ENCODE measurements at regions not wholly inside any gene's neighbourhood (a gene's known extent, or its start where the extent isn't known, plus 50 kb on each side); places are given as distances from the start of the nearest gene placed in this dataset.

DNA sequence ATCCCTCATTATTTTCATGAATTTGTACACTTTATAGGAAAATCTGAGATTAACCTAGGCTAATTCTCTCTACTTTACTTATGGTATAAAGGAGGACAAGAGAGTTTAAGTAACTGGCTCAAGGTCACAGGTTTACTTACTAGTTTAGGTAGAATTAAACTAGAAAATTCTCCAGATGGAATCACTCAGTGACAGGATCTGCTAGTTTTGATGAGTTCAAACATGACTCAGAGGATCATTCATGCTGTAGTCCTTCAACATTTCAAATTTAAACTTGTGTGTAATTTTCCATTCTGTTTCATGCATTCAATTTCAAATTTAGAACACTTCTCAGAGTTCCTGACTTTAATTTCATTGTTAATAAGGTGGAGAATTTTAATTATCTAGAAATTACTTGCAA is 485.7 kb upstream of the TUSC1 start:
- TF ChIP-seq TEAD4 (IDR thresholded peaks at IDR 0.05) = no peak
- TF ChIP-seq USF1 (IDR thresholded peaks at IDR 0.05) = no peak
- no peak for TF ChIP-seq TCF12 (IDR thresholded peaks at IDR 0.05; ENCODE audit: low read depth)
- TF ChIP-seq CEBPB (IDR thresholded peaks at IDR 0.05) = no peak
- TF ChIP-seq FOXM1 (IDR thresholded peaks at IDR 0.05; ENCODE audit: borderline replicate concordance, low read depth) = no peak
- no peak for TF ChIP-seq TAF1 (IDR thresholded peaks at IDR 0.05; ENCODE audit: low read depth)
- TF ChIP-seq CREB1 (IDR thresholded peaks at IDR 0.05; ENCODE audit: low read depth) = no peak
- no peak for TF ChIP-seq EGR1 (IDR thresholded peaks at IDR 0.05)

DNA sequence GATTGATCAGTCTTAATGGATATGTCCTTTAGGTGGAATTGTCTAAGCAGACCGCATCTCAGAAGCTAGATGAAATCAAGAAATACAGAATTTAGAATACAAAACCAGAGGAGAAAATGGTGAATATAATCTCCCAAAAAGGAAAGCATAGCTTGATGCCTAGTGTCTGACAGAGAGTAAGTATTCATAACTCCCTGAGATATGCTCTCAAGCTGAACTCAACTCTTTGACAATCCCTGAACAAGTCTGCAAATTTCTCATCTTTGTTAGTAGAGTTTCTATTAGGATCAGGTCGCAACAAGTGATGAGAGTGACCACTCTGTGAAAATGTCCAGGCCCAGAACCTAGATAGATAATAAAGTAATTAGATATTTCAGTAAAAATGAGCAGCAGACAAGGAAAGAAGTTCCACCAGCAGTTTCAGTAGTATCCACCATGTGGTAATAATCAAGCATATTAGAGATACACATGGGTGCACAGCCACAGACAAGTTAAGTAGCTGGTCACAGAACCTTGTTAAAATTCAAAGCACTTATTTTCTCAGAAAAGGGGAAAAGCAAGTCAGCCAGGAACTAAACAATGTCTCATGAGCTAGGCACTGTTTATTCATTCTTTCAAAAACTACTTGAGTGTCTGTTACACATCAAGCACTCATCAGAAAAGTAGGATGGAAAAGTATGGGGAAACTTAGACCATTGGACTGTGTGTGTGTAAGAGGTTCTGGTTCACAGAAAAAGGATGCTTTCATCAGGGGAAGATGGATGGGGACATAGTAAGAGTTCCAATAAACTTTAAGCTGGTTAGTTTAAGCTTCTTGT is 481.5 kb upstream of the TUSC1 start:
- TF ChIP-seq TCF12 (IDR thresholded peaks at IDR 0.05; ENCODE audit: low read depth) (no peak), TEAD4 (IDR thresholded peaks at IDR 0.05) (no peak), EP300 (IDR thresholded peaks at IDR 0.05; ENCODE audit: borderline replicate concordance) (no peak), CEBPB (IDR thresholded peaks at IDR 0.05) (no peak), NFIC (IDR thresholded peaks at IDR 0.05) (no peak), ZBTB7A (IDR thresholded peaks at IDR 0.05; ENCODE audit: low read depth) (no peak), YY1 (IDR thresholded peaks at IDR 0.05; ENCODE audit: low read depth) (no peak), CREB1 (IDR thresholded peaks at IDR 0.05; ENCODE audit: low read depth) (no peak), REST (IDR thresholded peaks at IDR 0.05; ENCODE audit: low read depth) (no peak), RAD21 (IDR thresholded peaks at IDR 0.05; ENCODE audit: low read depth) (no peak), FOXM1 (IDR thresholded peaks at IDR 0.05; ENCODE audit: borderline replicate concordance, low read depth) (no peak), TAF1 (IDR thresholded peaks at IDR 0.05; ENCODE audit: low read depth) (no peak), EGR1 (IDR thresholded peaks at IDR 0.05) (no peak), USF1 (IDR thresholded peaks at IDR 0.05) (no peak), MAX (IDR thresholded peaks at IDR 0.05) (no peak)

GRCh38 chr9:26158631-26159150 is 480.4 kb upstream of the TUSC1 start:
- TF ChIP-seq RAD21 (IDR thresholded peaks at IDR 0.05; ENCODE audit: low read depth) (no peak), EGR1 (IDR thresholded peaks at IDR 0.05) (no peak), REST (IDR thresholded peaks at IDR 0.05; ENCODE audit: low read depth) (no peak)

- TF ChIP-seq MAX (IDR thresholded peaks at IDR 0.05) = no peak
- TF ChIP-seq ZBTB7A (IDR thresholded peaks at IDR 0.05; ENCODE audit: low read depth) = no peak
- TF ChIP-seq FOXM1 (IDR thresholded peaks at IDR 0.05; ENCODE audit: borderline replicate concordance, low read depth) = no peak
- no peak for TF ChIP-seq CEBPB (IDR thresholded peaks at IDR 0.05)
- TF ChIP-seq CREB1 (IDR thresholded peaks at IDR 0.05; ENCODE audit: low read depth) = no peak
- TF ChIP-seq USF1 (IDR thresholded peaks at IDR 0.05) = no peak
- no peak for TF ChIP-seq EGR1 (IDR thresholded peaks at IDR 0.05)
- TF ChIP-seq RAD21 (IDR thresholded peaks at IDR 0.05; ENCODE audit: low read depth) = no peak
- no peak for TF ChIP-seq REST (IDR thresholded peaks at IDR 0.05; ENCODE audit: low read depth)
- TF ChIP-seq YY1 (IDR thresholded peaks at IDR 0.05; ENCODE audit: low read depth) = no peak
- no peak for TF ChIP-seq TEAD4 (IDR thresholded peaks at IDR 0.05)
- TF ChIP-seq NFIC (IDR thresholded peaks at IDR 0.05) = no peak
Observed at GRCh38 chr9:26157411-26157810, 479.2 kb upstream of the TUSC1 start.

Measured in Ishikawa (cell line).